HUES64 (cell line): ENCODE measurements at regions not wholly inside any gene's neighbourhood (a gene's known extent, or its start where the extent isn't known, plus 50 kb on each side); places are given as distances from the start of the nearest gene placed in this dataset.

ENCODE experiments used
- H3K27ac ChIP-seq: 2 replicates; pipeline ENCODE4 v1.7.0; 2013; ENCODE audit warnings: low read depth, low read length, inconsistent platforms
- H3K27me3 ChIP-seq: 2 replicates; pipeline ENCODE4 v1.6.1; 2013; ENCODE audit warnings: mild to moderate bottlenecking, low read length; ENCODE audit not compliant: insufficient read depth
- H3K36me3 ChIP-seq: 2 replicates; pipeline ENCODE4 v1.6.1; 2013; ENCODE audit warnings: mild to moderate bottlenecking, low read length; ENCODE audit not compliant: insufficient read depth
- H3K4me1 ChIP-seq: 2 replicates; pipeline ENCODE4 v1.6.1; 2013; ENCODE audit warnings: mild to moderate bottlenecking, low read length, moderate library complexity; ENCODE audit not compliant: insufficient read depth
- H3K4me3 ChIP-seq: 2 replicates; pipeline ENCODE4 v1.5.1; 2013; ENCODE audit warnings: mild to moderate bottlenecking, low read length, moderate library complexity
- H3K9ac ChIP-seq: 2 replicates; pipeline ENCODE4 v1.6.1; 2013; ENCODE audit warnings: mild to moderate bottlenecking, low read depth, low read length
- H3K9me3 ChIP-seq: 2 replicates; pipeline ENCODE4 v1.6.1; 2013; ENCODE audit warnings: low read depth, low read length; ENCODE audit not compliant: insufficient read depth
- whole genome bisulfite sequencing: fragments of 150-250, 120-280 bp; methylation state at CpG from one replicate; pipeline ENCODE4 v1.1.7; 2013; ENCODE audit warnings: missing lambda C conversion rate; 5-methylcytosine and 5-hydroxymethylcytosine counted together

DNA sequence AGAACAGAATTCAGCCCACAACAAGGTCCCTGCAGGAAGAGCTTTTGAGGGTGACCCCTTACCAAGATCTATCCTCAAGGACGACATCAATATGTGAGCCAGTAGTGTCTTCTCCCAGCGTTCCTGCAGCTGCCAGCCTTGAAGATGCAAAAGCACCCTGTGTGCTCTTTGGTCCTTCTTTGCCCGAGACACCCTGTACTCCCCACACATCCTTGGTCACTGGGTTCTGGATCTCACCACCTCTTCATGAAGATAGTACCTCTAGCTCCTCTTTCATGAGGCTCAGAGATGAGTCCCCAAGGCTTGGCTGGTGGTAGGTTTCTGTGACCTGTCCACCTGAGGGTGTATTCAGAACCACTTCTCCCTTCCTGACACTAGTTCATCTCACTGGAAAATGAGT is 259.6 kb upstream of the FOXQ1 start:
- WGBS, result 90% methylated on average over 3 of the region's 3 CpGs
- Histone ChIP-seq H3K27me3 (no peaks in the 10 kb centered on the region), H3K4me3 (no peak overlapping the region), H3K36me3 (no peaks in the 10 kb centered on the region), H3K27ac (no peak overlapping the region), H3K4me1 (peaks cover 6% of the 10 kb centered on the region; the same call in 1 of the 2 replicates), H3K9ac (no peak overlapping the region), H3K9me3 (no peaks in the 10 kb centered on the region)

DNA sequence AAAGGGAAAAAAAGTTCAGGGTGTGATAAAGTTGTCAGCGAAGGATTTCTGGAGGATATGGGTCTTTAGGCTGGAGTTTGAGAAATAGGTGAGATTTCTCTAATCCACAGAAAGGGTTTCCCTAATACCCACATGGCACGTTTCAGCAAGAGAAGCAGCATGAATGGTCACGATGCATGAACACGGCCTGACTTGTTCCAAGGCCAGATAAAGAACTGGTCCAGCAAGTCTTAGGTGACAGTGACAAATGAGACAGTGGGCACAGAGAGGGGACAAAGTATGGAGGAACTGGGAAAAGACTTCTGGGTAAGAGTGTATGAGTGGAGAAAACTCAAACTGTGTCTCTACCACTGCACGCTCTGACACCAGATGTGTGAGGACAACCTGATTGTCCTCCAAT is 262.0 kb upstream of the FOXQ1 start:
- no peak overlapping the region for H3K4me3 ChIP-seq
- no peaks in the 10 kb centered on the region for H3K36me3 ChIP-seq
- no peaks in the 10 kb centered on the region for H3K27me3 ChIP-seq
- no peak overlapping the region for H3K27ac ChIP-seq
- peaks cover 4% of the 10 kb centered on the region; the same call in 1 of the 2 replicates for H3K4me1 ChIP-seq
- no peaks in the 10 kb centered on the region for H3K9me3 ChIP-seq
- 93% methylated on average over 5 of the region's 5 CpGs for WGBS
- no peak overlapping the region for H3K9ac ChIP-seq

DNA sequence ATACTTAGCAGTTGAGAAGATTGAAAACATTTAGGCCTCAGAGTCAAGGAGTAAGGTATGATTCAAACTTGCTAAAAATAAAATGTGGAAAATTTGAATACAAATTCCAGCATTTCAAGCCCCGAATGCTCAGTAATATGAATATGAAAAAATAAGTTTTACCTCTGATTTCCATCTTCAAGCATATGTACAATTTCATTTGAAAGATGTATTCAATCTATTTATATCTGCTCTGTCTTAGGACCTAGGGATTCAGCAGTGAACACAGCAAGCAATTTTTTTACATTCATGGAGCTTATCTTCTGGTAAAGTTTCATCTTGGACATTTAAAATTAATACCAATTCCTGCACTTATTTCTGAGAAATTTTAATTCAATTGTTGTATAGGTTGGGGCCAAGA is 262.7 kb upstream of the FOXQ1 start:
- Histone ChIP-seq H3K27ac (no peak overlapping the region), H3K9ac (no peak overlapping the region), H3K36me3 (no peaks in the 10 kb centered on the region), H3K4me3 (no peak overlapping the region), H3K4me1 (no peaks in the 10 kb centered on the region), H3K27me3 (peaks cover 2% of the 10 kb centered on the region; the same call in 1 of the 2 replicates), H3K9me3 (no peaks in the 10 kb centered on the region)
- no CpG with 5 or more reads among the region's 1 CpG for WGBS

DNA sequence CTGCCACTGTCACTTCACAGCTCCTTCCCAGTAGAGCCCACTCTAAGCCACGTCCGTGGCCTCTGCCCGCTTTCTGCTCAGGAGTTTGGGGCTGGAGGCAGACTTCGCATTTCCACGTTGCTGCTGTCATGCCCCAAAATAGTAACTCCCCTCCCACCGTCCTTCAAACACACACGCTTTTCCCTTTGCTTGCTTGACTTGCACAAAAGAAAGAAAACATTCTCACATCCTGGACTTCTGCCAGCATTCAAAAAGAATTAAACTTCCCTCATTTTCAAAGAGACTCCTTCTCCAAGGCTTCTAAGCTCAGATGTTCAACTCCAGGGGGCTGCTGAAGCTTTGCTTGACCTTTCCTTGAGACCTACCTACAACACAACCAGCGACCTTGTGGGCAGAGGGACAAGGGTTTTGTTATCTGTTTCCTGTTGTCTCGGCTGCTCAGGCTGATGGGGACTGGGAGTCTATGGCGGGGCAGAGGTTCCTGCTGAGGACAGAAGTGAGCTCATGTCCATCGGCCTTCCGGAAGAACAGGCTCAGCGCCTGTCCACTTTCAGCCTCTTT is 263.8 kb upstream of the FOXQ1 start:
- peaks cover 5% of the 10 kb centered on the region; the same call in 1 of the 2 replicates for H3K27me3 ChIP-seq
- no peaks in the 10 kb centered on the region for H3K36me3 ChIP-seq
- no peak overlapping the region for H3K4me3 ChIP-seq
- no peaks in the 10 kb centered on the region for H3K9me3 ChIP-seq
- WGBS, result 93% methylated on average over 13 of the region's 13 CpGs
- no peak overlapping the region for H3K9ac ChIP-seq
- no peaks in the 10 kb centered on the region for H3K4me1 ChIP-seq
- H3K27ac ChIP-seq, result no peak overlapping the region

DNA sequence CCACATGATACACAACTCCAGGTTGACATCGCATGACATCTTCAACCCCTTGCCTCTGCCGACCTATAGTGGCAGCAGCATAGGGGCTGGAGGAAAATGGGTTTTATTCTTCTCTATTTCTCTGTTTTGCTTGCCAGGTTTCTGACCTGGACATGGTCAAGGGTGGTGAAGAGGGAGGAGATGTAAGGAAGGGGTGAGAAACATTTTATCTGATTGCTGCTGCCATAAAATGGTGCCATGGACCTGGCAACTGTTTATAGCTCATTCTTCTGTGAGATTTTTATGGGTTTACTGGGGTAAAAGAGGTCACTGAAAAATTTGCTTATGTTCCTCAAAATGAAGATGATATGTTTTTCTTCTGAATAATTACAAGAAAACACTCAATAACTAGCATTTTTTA is 266.7 kb upstream of the FOXQ1 start:
- H3K9ac ChIP-seq, result no peak overlapping the region
- WGBS, result 77% methylated on average over 2 of the region's 2 CpGs
- H3K9me3 ChIP-seq, result no peaks in the 10 kb centered on the region
- H3K4me3 ChIP-seq, result no peak overlapping the region
- peaks cover 5% of the 10 kb centered on the region; the same call in 1 of the 2 replicates for H3K27me3 ChIP-seq
- H3K27ac ChIP-seq, result no peak overlapping the region
- H3K4me1 ChIP-seq, result no peaks in the 10 kb centered on the region
- no peaks in the 10 kb centered on the region for H3K36me3 ChIP-seq

DNA sequence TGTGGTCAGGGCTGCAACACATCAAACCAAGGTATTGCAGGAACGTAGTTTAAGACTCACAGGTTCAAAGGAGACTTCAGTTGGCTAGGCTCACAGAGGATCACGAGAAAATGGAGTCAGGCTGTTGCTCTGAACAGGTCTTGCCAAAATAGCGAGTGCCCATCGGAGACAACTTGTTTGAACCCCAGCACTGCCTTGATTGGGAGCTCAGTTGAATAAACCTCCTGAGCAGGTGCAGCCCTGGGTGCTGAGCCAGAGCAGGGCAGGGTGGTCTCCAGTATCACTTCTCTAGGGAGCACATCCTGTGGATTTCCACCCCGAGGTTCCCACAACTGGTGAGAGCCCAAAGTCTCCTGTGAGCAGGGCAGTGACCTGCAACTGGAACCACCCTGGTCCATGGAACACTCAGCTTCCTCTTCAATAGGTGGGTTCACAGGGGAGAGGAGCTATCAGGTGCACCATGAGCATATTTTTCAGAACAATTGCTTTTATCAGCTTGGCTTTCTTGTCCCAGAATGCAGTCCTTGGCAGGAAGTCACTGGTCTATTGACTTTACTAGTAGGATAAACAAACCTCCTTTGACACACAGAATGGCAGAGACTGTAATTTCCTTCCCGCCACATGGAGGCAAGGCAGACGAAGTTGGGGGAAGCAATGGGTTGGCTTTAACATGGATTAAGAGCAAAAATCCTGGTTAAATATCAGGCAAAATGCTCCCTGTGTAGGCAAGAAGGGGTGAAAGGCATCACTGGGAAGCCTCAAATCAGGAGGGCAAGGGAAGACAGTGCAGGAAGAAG is 267.7 kb upstream of the FOXQ1 start:
- Histone ChIP-seq H3K27me3 (peaks cover 5% of the 10 kb centered on the region; the same call in 1 of the 2 replicates), H3K9ac (no peak overlapping the region), H3K36me3 (no peaks in the 10 kb centered on the region), H3K27ac (no peak overlapping the region), H3K9me3 (no peaks in the 10 kb centered on the region), H3K4me3 (no peak overlapping the region), H3K4me1 (no peaks in the 10 kb centered on the region)
- 94% methylated on average over 7 of the region's 7 CpGs for WGBS

DNA sequence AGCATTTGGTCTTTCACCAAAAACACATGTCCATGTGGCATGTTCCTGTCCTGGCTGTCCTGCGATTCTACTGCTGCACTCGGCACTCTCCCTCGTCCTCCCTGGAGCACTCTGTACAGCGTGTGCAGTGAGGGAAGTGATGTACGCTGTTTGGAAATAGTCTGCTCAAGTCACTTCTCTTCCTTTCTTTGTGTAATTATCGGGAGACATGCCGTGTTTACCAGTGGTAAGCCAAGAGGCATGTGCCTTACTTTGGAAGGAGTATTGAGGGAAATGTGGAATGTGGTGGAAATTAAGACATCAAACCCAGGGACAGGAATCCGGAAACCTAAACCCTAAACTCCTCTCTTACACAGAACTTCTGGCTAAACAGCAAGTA is 268.5 kb upstream of the FOXQ1 start:
- Histone ChIP-seq H3K4me1 (no peaks in the 10 kb centered on the region), H3K27me3 (peaks cover 5% of the 10 kb centered on the region; the same call in 1 of the 2 replicates)
- 93% methylated on average over 6 of the region's 8 CpGs for WGBS

DNA sequence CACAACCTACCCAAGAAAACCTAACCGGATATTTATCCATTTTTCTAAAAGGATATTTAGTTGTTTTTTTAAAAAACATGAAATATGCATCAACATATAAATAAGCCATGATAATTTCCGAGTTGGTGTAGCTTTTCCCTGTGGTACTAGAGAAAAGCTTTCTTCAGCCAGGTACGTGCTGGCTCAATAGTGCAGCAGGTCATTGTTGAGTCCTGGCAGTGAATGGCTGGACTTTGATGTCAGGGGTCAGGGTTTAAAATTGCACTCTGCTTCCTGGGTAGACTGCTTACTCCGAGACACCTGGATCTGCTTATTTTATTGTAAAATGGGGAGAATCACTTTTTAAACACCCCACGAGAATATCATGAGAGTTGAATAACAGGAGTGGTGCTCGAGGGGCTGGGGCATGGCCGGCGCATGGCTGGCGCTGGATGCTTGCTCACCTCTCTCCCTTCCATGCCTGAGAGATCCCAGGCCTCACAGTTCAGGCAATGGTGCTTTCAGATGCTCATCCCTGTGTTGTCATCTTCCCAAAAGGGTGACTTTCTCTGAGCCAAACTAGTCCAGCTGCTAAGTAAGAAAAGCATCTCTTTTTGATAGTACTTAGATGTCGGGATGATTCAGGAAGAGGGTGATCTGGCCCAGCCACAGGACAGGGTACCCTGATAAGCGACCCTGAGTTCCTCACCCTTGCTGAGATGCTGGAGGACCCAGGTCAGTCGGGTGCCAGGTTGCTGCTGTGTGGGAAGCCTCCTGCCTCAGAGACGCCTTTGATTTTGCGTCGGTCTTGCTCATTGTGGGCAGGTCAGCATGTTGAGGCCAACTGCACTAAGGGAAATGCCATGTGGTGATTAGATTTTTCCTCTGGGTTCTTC is 269.1 kb upstream of the FOXQ1 start:
- no peaks in the 10 kb centered on the region for H3K4me1 ChIP-seq
- WGBS, result 93% methylated on average over 14 of the region's 15 CpGs

More for the DNA sequence above, 268.5 kb upstream of the FOXQ1 start:
- Histone ChIP-seq H3K9ac (no peak overlapping the region), H3K36me3 (no peaks in the 10 kb centered on the region), H3K27ac (no peak overlapping the region), H3K9me3 (no peaks in the 10 kb centered on the region), H3K4me3 (no peak overlapping the region)

DNA sequence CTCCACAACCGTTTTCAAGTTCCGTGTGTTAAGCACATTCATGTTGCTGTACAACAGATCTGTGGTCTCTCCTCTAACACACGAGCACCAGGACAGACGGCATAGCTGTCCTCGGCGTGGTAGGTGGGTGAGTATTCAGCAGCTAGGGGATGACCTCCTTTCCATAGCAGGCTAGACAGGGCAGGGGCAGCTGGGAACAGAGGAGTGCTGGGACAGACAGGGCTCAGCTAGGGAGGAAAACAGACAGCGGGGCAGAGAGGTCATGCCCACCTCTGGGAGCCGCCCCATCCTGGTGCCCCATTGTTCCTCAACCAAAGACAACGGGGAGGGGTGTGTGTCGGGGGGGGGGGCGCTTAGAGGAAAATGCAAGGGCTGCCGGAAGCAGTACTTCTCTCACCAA is 271.5 kb upstream of the FOXQ1 start:
- no peaks in the 10 kb centered on the region for H3K4me1 ChIP-seq
- no peak overlapping the region for H3K4me3 ChIP-seq
- H3K36me3 ChIP-seq, result no peaks in the 10 kb centered on the region
- no peak overlapping the region for H3K9ac ChIP-seq
- no peaks in the 10 kb centered on the region for H3K9me3 ChIP-seq
- WGBS, result 87% methylated on average over 12 of the region's 12 CpGs
- H3K27me3 ChIP-seq, result peaks cover 5% of the 10 kb centered on the region; the same call in 1 of the 2 replicates
- no peak overlapping the region for H3K27ac ChIP-seq

More for the DNA sequence above, 269.1 kb upstream of the FOXQ1 start:
- no peaks in the 10 kb centered on the region for H3K36me3 ChIP-seq
- no peak overlapping the region for H3K27ac ChIP-seq
- peaks cover 5% of the 10 kb centered on the region; the same call in 1 of the 2 replicates for H3K27me3 ChIP-seq
- no peaks in the 10 kb centered on the region for H3K9me3 ChIP-seq
- H3K9ac ChIP-seq, result no peak overlapping the region
- H3K4me3 ChIP-seq, result no peak overlapping the region

DNA sequence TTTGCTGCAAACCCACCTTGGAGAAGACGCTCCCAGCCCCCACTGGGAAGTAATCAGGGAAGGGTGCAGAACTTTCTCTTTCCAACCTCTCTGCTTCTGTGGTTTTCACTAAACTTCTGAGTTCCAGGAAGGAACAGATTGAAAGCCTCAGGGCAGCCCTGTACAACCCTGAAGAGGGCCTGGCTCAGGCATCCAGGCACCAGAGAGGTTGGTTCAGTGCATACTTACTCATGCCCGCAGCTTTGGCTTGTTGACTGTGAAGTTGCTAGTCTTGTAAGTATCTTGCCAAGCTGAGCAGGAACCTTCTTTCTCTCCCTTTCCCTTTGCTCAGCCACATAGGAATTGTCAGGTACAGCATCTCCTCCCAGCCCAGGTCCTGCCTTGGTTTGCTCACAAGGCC is 272.2 kb upstream of the FOXQ1 start:
- Histone ChIP-seq H3K27ac (no peak overlapping the region), H3K4me3 (no peak overlapping the region), H3K4me1 (no peaks in the 10 kb centered on the region), H3K36me3 (no peaks in the 10 kb centered on the region), H3K27me3 (peaks cover 5% of the 10 kb centered on the region; the same call in 1 of the 2 replicates), H3K9ac (no peak overlapping the region), H3K9me3 (no peaks in the 10 kb centered on the region)
- 93% methylated on average over 2 of the region's 2 CpGs for WGBS

DNA sequence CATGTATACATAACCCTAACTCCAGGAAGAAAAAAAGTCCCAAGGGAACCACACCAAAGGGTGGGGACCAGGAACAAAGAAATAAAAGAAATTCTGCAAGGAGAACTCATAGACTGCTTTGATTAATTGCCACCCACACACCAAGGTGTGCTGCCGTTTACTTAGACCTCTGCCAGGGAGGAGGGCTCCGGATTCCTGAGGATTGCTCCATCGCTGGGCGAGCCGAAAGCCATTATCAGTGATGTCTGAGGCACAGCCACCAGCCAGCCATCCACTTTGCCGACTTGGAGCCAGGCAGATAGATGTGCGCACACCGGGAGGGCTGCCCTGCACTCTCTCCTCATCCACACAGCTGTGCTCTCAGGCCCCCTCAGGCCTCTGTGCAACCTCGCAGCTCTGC is 272.7 kb upstream of the FOXQ1 start:
- Histone ChIP-seq H3K9ac (no peak overlapping the region), H3K9me3 (no peaks in the 10 kb centered on the region), H3K4me1 (no peaks in the 10 kb centered on the region), H3K4me3 (no peak overlapping the region), H3K27me3 (peaks cover 2% of the 10 kb centered on the region; the same call in 1 of the 2 replicates), H3K27ac (no peak overlapping the region), H3K36me3 (no peaks in the 10 kb centered on the region)
- WGBS, result 91% methylated on average over 9 of the region's 9 CpGs
